Karpas-422 (cell line): ENCODE measurements at regions not wholly inside any gene's neighbourhood (a gene's known extent, or its start where the extent isn't known, plus 50 kb on each side); places are given as distances from the start of the nearest gene placed in this dataset.

Source experiments
- DNase-seq: peaks from one replicate; pipeline ENCODE4 v3.0.0-alpha.2; 2015
- H2AFZ ChIP-seq: fragments of 200-600 bp; sonication (generic); 2 replicates; pipeline ENCODE4 v1.6.1; 2014; ENCODE audit warnings: antibody characterized with exemption, low read length, mixed read lengths
- H3K27ac ChIP-seq: fragments of 200-600 bp; sonication (generic); 2 replicates; pipeline ENCODE4 v1.5.1; 2014; ENCODE audit warnings: mild to moderate bottlenecking, low read length, moderate library complexity
- H3K27me3 ChIP-seq: fragments of 200-600 bp; sonication (generic); 2 replicates; pipeline ENCODE4 v1.6.1; 2014; ENCODE audit warnings: low read length, mixed read lengths
- H3K36me3 ChIP-seq: fragments of 200-600 bp; sonication (generic); 2 replicates; pipeline ENCODE4 v1.6.1; 2014; ENCODE audit warnings: low read length, mixed read lengths; ENCODE audit not compliant: insufficient read depth
- H3K4me1 ChIP-seq: fragments of 200-600 bp; sonication (generic); 2 replicates; pipeline ENCODE4 v1.6.1; 2014; ENCODE audit warnings: mild to moderate bottlenecking, low read length, mixed read lengths
- H3K4me2 ChIP-seq: fragments of 200-600 bp; sonication (generic); 2 replicates; pipeline ENCODE4 v1.6.1; 2014; ENCODE audit warnings: low read length, low read depth, mild to moderate bottlenecking; ENCODE audit not compliant: poor library complexity, severe bottlenecking
- H3K4me3 ChIP-seq: fragments of 200-600 bp; sonication (generic); 2 replicates; pipeline ENCODE4 v1.5.1; 2014; ENCODE audit warnings: mild to moderate bottlenecking, antibody characterized with exemption, low read length, mixed read lengths
- H3K79me2 ChIP-seq: fragments of 200-600 bp; sonication (generic); 2 replicates; pipeline ENCODE4 v1.6.1; 2014; ENCODE audit warnings: mild to moderate bottlenecking, low read length, mixed read lengths
- H3K9ac ChIP-seq: fragments of 200-600 bp; sonication (generic); 2 replicates; pipeline ENCODE4 v1.6.0; 2014; ENCODE audit warnings: low read length
- H3K9me2 ChIP-seq: fragments of 200-600 bp; sonication (generic), shearing (Covaris generic); replicated peaks from 2 replicates; pipeline ENCODE4 v1.6.0; 2014; ENCODE audit warnings: mild to moderate bottlenecking, low read length, moderate library complexity; ENCODE audit not compliant: insufficient read depth
- H3K9me3 ChIP-seq: fragments of 300-700, 200-600 bp; sonication (generic); 2 replicates; pipeline ENCODE4 v1.6.1; 2014; ENCODE audit warnings: low read length, mixed read lengths
- H4K20me1 ChIP-seq: fragments of 200-600 bp; sonication (generic); 2 replicates; pipeline ENCODE4 v1.6.1; 2014; ENCODE audit warnings: mild to moderate bottlenecking, antibody characterized with exemption, low read length, low read depth; ENCODE audit not compliant: insufficient read depth

DNA sequence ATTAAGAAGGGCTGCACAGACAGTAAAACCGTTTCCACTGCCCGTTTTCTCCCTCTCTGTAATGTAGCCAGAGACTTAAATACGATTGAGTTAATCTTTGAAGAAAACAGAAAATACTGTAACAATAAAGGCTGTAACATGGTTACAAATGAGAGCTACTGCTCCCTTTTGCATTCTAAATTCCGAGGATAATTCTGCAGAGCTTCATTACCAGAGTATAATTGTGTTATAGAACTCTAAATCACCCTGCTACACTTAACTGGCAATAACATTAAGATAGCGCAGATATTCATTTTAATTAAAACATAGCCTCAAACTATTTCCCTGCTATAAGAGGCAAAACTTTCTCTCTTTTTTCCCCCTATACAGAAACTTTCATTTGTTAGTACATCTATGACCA lies 283.7 kb upstream of the BRINP1 start:
- Histone ChIP-seq H3K79me2 (no peaks in the 10 kb centered on the region), H4K20me1 (no peaks in the 10 kb centered on the region), H3K9me2 (no peaks in the 10 kb centered on the region), H3K36me3 (no peaks in the 10 kb centered on the region), H3K27me3 (no peaks in the 10 kb centered on the region), H3K27ac (no peak overlapping the region), H3K4me1 (no peaks in the 10 kb centered on the region), H3K9me3 (no peaks in the 10 kb centered on the region), H3K9ac (no peak overlapping the region), H2AFZ (no peak overlapping the region), H3K4me3 (no peak overlapping the region), H3K4me2 (no peak overlapping the region)
- no peak for DNase-seq

DNA sequence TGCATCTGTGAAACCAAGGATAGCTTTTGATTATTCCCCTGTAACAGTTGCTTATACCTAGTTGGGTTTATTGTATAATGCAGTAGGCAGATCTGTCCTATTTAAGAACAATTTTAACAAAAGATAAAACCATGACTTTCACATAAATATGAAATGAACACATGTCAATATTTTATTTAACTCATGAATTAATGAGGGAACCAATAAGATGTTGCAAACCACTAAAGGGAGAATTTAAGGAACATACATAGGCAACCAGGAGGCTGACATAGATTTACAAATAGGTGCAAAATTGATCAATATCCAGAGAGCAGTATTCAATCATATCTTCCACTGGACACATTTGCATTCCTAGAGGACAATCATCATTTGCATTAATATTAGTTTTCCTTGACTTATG lies 280.0 kb upstream of the BRINP1 start:
- Histone ChIP-seq H3K9ac (no peak overlapping the region), H2AFZ (no peak overlapping the region), H3K9me2 (no peaks in the 10 kb centered on the region)

DNA sequence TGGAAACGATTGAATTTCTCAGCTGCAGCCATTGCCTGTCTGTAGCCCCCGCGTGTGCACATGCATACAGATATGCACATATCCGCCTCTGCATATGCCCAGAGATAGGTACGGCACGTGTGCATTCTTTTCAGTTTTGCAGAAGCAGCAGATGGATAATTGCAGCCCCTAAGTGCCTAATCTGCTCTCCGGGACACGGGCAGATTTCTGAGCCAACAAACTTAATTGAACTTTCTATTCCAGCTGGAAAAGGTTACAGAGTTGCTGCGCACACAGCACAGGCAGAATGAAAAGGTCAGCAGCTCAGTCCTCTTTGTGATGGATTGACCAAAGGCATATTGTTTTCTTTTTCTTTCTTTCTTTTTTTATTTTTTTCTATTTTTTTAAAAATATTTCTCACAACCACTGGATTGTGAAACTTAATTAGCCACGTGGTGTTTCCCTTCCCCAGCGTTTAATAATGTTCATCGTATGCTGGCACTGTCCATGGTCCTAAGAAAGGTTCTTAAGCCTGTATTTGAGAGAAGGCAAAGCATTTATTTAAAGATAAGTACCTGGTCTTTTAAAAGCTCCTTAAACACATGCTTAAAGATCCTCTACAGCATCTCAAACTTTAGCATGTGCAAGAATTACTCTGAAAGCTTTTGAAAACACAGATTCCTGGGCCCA lies 270.2 kb upstream of the BRINP1 start:
- no peaks in the 10 kb centered on the region for H4K20me1 ChIP-seq
- H3K36me3 ChIP-seq = no peaks in the 10 kb centered on the region
- H3K27me3 ChIP-seq = no peaks in the 10 kb centered on the region; the same call in 1 of the 2 replicates
- H3K9me2 ChIP-seq = no peaks in the 10 kb centered on the region
- no peaks in the 10 kb centered on the region for H3K9me3 ChIP-seq
- no peak for DNase-seq
- H3K27ac ChIP-seq = no peak overlapping the region
- no peak overlapping the region for H3K4me3 ChIP-seq
- no peak overlapping the region for H3K4me2 ChIP-seq
- H3K9ac ChIP-seq = no peak overlapping the region
- no peak overlapping the region for H2AFZ ChIP-seq
- no peaks in the 10 kb centered on the region for H3K4me1 ChIP-seq
- no peaks in the 10 kb centered on the region for H3K79me2 ChIP-seq

More for the DNA sequence above, 280.0 kb upstream of the BRINP1 start:
- H3K27ac ChIP-seq = no peak overlapping the region
- no peak overlapping the region for H3K4me3 ChIP-seq
- no peak overlapping the region for H3K4me2 ChIP-seq
- H3K4me1 ChIP-seq = no peaks in the 10 kb centered on the region
- no peak for DNase-seq
- no peaks in the 10 kb centered on the region for H3K27me3 ChIP-seq
- H3K36me3 ChIP-seq = no peaks in the 10 kb centered on the region
- H3K9me3 ChIP-seq = no peaks in the 10 kb centered on the region
- no peaks in the 10 kb centered on the region for H3K79me2 ChIP-seq
- no peaks in the 10 kb centered on the region for H4K20me1 ChIP-seq

DNA sequence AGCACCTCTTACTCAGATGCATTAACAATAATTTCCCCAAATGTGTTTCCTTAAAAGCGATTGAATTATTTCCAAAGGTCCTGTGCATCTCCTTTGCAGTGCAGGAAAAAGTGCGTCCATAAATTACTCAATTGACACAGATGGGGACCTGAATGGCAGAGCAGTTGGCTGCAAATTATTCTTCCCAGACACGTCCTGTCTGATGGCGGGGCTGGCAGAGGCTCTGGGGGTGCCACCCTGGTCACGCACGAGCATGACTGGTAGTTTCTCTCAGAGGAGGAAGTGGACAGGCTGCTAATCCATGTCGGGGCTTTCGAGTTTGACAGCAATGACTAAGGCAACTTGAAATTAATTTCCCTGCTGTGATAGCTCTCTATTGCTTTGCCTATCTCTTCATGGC lies 264.8 kb upstream of the BRINP1 start:
- DNase-seq = no peak
- Histone ChIP-seq H3K9me2 (no peaks in the 10 kb centered on the region), H2AFZ (no peak overlapping the region), H3K4me3 (no peak overlapping the region), H3K9me3 (no peaks in the 10 kb centered on the region), H3K4me2 (no peak overlapping the region), H4K20me1 (no peaks in the 10 kb centered on the region), H3K4me1 (no peaks in the 10 kb centered on the region), H3K36me3 (no peaks in the 10 kb centered on the region), H3K9ac (no peak overlapping the region), H3K79me2 (no peaks in the 10 kb centered on the region), H3K27me3 (no peaks in the 10 kb centered on the region; the same call in 1 of the 2 replicates), H3K27ac (no peak overlapping the region)

DNA sequence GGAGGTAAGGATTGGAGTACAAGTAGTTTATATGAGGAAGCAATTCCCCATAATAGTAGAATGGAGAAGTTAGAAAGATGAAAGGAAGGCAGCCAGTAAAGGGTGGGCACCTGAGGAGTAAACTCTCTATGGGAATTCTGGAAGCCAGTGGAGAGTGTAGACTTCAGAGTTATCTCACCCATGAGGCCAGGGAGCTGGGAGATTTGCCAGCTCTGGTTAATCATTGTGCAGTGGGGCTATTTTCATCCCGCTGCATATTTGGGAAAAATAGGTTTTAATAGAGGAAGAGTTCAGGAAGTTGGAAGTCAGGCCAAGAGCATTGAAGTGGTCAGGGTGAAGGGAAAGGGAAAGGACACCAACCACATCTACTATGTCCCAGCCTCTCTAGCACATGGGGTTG lies 242.3 kb upstream of the BRINP1 start:
- no peaks in the 10 kb centered on the region for H3K9me2 ChIP-seq
- DNase-seq = no peak
- no peak overlapping the region for H2AFZ ChIP-seq
- no peaks in the 10 kb centered on the region for H3K4me1 ChIP-seq
- H3K4me2 ChIP-seq = no peak overlapping the region
- no peak overlapping the region for H3K9ac ChIP-seq
- no peaks in the 10 kb centered on the region for H3K79me2 ChIP-seq
- no peak overlapping the region for H3K27ac ChIP-seq
- no peaks in the 10 kb centered on the region for H3K9me3 ChIP-seq
- H3K27me3 ChIP-seq = no peaks in the 10 kb centered on the region
- H3K36me3 ChIP-seq = no peaks in the 10 kb centered on the region
- H3K4me3 ChIP-seq = no peak overlapping the region
- H4K20me1 ChIP-seq = no peaks in the 10 kb centered on the region

DNA sequence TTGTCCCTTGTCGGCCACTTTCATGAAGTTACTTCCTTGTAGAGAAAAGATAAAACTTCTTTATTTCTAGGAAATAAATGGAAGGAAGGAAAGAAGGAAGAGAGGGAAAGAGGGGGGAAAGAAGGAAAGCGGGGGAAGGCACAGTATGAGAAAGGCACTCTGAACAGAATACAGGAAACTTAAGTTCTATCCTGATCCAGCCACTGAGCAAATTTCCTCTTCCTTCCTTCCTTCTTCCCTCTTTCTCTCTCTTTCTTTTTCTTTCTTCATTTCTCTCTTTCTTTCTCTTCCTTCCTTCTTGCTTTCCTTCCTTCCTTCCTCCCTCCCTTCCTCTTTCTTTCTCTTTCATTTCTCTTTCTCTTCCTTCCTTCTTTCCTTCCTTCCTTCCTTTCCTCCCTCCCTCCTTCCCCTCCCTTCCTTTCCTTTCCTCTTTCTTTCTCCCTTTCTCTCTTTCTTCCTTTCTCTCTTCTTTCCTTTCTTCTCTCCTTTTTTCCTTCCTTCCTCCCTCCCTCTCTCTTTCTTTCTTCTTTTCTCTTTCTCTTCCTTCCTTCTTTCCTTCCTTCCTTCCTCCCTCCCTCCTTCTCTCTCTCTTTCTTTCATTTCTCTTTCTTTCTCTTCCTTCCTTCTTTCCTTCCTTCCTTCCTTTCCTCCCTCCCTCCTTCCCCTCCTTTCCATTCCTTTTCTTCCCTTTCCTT lies 240.2 kb upstream of the BRINP1 start:
- no peak overlapping the region for H3K9ac ChIP-seq
- no peak overlapping the region for H3K27ac ChIP-seq
- H3K9me3 ChIP-seq = no peaks in the 10 kb centered on the region
- H3K9me2 ChIP-seq = no peaks in the 10 kb centered on the region
- no peaks in the 10 kb centered on the region for H3K36me3 ChIP-seq
- H3K4me3 ChIP-seq = no peak overlapping the region
- no peak overlapping the region for H2AFZ ChIP-seq
- H3K79me2 ChIP-seq = no peaks in the 10 kb centered on the region
- no peaks in the 10 kb centered on the region for H3K27me3 ChIP-seq
- H3K4me2 ChIP-seq = no peak overlapping the region
- DNase-seq = no peak
- H3K4me1 ChIP-seq = no peaks in the 10 kb centered on the region
- H4K20me1 ChIP-seq = no peaks in the 10 kb centered on the region

DNA sequence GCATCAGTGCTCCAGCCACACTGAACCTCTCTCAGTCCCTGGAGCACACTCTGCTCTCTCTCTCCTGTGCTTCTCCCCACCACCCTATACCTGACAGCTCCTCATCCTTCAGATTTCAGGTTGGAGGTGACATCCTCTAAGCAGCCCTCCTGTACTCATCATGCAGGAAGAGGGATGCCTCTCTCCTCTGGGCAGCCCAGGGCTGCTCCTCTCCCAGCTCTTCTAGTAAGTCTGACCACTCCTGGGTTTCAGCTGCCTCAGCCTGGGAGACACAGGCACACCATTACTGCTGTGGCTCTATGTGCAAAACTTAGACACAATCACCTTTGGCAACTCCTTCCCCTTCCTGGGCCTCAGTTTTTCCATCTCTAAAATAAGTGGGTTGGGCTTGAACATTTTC lies 232.4 kb upstream of the BRINP1 start:
- H3K9ac ChIP-seq = no peak overlapping the region
- H3K4me3 ChIP-seq = no peak overlapping the region
- no peak overlapping the region for H2AFZ ChIP-seq
- no peak overlapping the region for H3K27ac ChIP-seq
- H3K9me2 ChIP-seq = no peaks in the 10 kb centered on the region
- H3K27me3 ChIP-seq = no peaks in the 10 kb centered on the region
- H3K9me3 ChIP-seq = no peaks in the 10 kb centered on the region
- no peaks in the 10 kb centered on the region for H3K79me2 ChIP-seq
- DNase-seq = no peak
- H3K4me1 ChIP-seq = no peaks in the 10 kb centered on the region
- H4K20me1 ChIP-seq = no peaks in the 10 kb centered on the region
- no peak overlapping the region for H3K4me2 ChIP-seq
- H3K36me3 ChIP-seq = no peaks in the 10 kb centered on the region

DNA sequence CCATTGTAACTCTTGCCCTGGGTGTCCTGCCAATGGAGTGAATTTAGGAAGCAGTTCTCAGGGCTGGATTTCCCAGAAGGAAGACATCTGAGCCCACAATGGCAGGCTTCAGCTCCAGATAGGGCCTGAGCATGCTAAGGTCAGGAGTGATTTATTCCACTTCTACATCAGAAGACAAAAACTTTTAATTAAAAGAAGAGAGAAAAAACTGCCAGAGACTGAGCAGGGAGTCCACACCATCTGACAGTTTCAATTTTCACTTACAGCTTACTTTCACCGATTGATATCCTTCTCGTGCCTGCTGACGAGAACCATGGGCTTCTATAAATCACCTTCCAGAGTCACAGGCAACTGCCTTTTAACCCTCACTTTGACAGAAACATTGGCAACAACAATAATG lies 228.3 kb upstream of the BRINP1 start:
- no peaks in the 10 kb centered on the region for H3K36me3 ChIP-seq
- H4K20me1 ChIP-seq = no peaks in the 10 kb centered on the region
- DNase-seq = no peak
- no peak overlapping the region for H2AFZ ChIP-seq
- no peaks in the 10 kb centered on the region for H3K9me2 ChIP-seq
- no peak overlapping the region for H3K4me3 ChIP-seq
- no peaks in the 10 kb centered on the region for H3K9me3 ChIP-seq
- no peaks in the 10 kb centered on the region for H3K79me2 ChIP-seq
- no peak overlapping the region for H3K4me2 ChIP-seq
- H3K4me1 ChIP-seq = no peaks in the 10 kb centered on the region
- H3K27ac ChIP-seq = no peak overlapping the region
- no peak overlapping the region for H3K9ac ChIP-seq
- H3K27me3 ChIP-seq = no peaks in the 10 kb centered on the region
